GM23248 (cell line): ENCODE measurements at regions not wholly inside any gene's neighbourhood (a gene's known extent, or its start where the extent isn't known, plus 50 kb on each side); places are given as distances from the start of the nearest gene placed in this dataset.

ENCODE experiments used
- DNase-seq: peaks from one replicate; pipeline ENCODE4 v3.0.0-alpha.2; 2015
- H2AFZ ChIP-seq: fragments of 200-600 bp; sonication (generic); 2 replicates; pipeline ENCODE4 v1.6.1; 2016; ENCODE audit warnings: antibody characterized with exemption
- H3F3A ChIP-seq: fragments of 200-600 bp; sonication (generic); 2 replicates; pipeline ENCODE4 v1.6.1; 2016; ENCODE audit warnings: mild to moderate bottlenecking, antibody characterized with exemption, mixed run types; ENCODE audit not compliant: insufficient read depth
- H3K27ac ChIP-seq: fragments of 200-600 bp; sonication (generic); 2 replicates; pipeline ENCODE4 v1.5.1; 2016; ENCODE audit warnings: mild to moderate bottlenecking
- H3K27me3 ChIP-seq: fragments of 200-600 bp; sonication (generic); replicated peaks from 2 replicates; pipeline ENCODE4 v1.6.1; 2016; ENCODE audit warnings: mild to moderate bottlenecking; ENCODE audit not compliant: insufficient read depth
- H3K36me3 ChIP-seq: fragments of 200-600 bp; sonication (generic); 2 replicates; pipeline ENCODE4 v1.6.1; 2016; ENCODE audit warnings: low read depth, mild to moderate bottlenecking
- H3K4me1 ChIP-seq: fragments of 200-600 bp; sonication (generic); 2 replicates; pipeline ENCODE4 v1.6.1; 2016; ENCODE audit warnings: mild to moderate bottlenecking; ENCODE audit not compliant: insufficient read depth
- H3K4me2 ChIP-seq: fragments of 200-600 bp; sonication (generic); one replicate; pipeline ENCODE4 v1.6.1; 2016; ENCODE audit warnings: mild to moderate bottlenecking; ENCODE audit not compliant: unreplicated experiment
- H3K4me3 ChIP-seq: fragments of 200-600 bp; sonication (generic); 2 replicates; pipeline ENCODE4 v1.5.1; 2016; ENCODE audit warnings: mild to moderate bottlenecking
- H3K79me2 ChIP-seq: fragments of 200-600 bp; sonication (generic); 2 replicates; pipeline ENCODE4 v1.6.1; 2016; ENCODE audit warnings: mild to moderate bottlenecking; ENCODE audit not compliant: insufficient read depth
- H3K9ac ChIP-seq: fragments of 200-600 bp; sonication (generic); 2 replicates; pipeline ENCODE4 v1.6.1; 2016; ENCODE audit warnings: mild to moderate bottlenecking
- H3K9me2 ChIP-seq: fragments of 200-600 bp; sonication (generic); 2 replicates; pipeline ENCODE4 v1.6.1; 2016; ENCODE audit warnings: mixed run types, mild to moderate bottlenecking, moderate library complexity; ENCODE audit not compliant: insufficient read depth
- H3K9me3 ChIP-seq: fragments of 200-600 bp; sonication (generic); one replicate; pipeline ENCODE4 v1.6.1; 2017; ENCODE audit warnings: low read depth
- H4K20me1 ChIP-seq: fragments of 200-600 bp; sonication (generic); 2 replicates; pipeline ENCODE4 v1.6.0; 2016; ENCODE audit not compliant: insufficient read depth
- EZH2 ChIP-seq: fragments of 200-600 bp; sonication (generic); IDR thresholded peaks from 2 replicates; pipeline ENCODE4 v1.6.1; 2018; ENCODE audit warnings: antibody characterized with exemption, mild to moderate bottlenecking; ENCODE audit not compliant: insufficient read depth, poor library complexity, severe bottlenecking
- EZH2phosphoT487 ChIP-seq: fragments of 200-600 bp; sonication (generic); IDR thresholded peaks from 2 replicates; pipeline ENCODE4 v1.6.1; 2018; ENCODE audit warnings: antibody characterized with exemption, moderate library complexity, mild to moderate bottlenecking, low read depth; ENCODE audit not compliant: insufficient read depth
- WGBS, 2 experiments: methylation state at CpG; one replicate each; pipeline ENCODE4 v1.1.6; 2015 to 2017; ENCODE audit warnings: low lambda C conversion rate in 2 of 2, low coverage in 1 of 2; ENCODE audit errors: missing lambda C conversion rate in 2 of 2; 5-methylcytosine and 5-hydroxymethylcytosine counted together
- in situ Hi-C: fragments of 300-500 bp; cut with MboI; formaldehyde crosslinking; loops from 2 replicates; pipeline ENCODE4 v1.15.0; 2020

DNA sequence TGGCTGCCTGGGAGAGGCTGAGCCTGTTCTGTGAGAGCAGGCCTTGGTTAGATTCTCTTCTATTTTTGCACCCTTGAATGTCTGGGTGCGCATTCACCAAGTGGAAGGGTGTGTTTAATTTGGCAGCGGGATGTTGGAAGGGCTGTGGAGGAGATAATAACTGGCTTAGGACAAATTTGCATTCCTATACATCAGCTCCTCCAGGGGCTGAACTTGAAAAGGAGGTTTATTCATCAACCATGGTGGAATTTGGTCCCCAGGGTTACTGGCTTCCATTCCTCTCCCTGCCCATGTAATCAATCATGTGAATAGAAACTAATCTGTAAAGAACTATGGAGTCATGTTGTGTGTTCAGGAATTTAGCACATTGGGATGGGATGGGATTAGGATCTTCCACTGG lies 100.2 kb upstream of the FOXF1 start:
- Histone ChIP-seq H3K79me2 (no peaks in the 10 kb centered on the region), H3K4me3 (no peak overlapping the region), H3F3A (no peaks in the 10 kb centered on the region), H2AFZ (no peak overlapping the region), H3K9ac (no peak overlapping the region), H3K4me2 (no peak overlapping the region), H3K9me3 (no peaks in the 10 kb centered on the region), H3K4me1 (no peaks in the 10 kb centered on the region), H3K27ac (no peak overlapping the region), H4K20me1 (no peaks in the 10 kb centered on the region), H3K27me3 (peaks cover 22% of the 10 kb centered on the region), H3K9me2 (no peaks in the 10 kb centered on the region), H3K36me3 (no peaks in the 10 kb centered on the region)
- in situ Hi-C loops = no loop called here
- TF ChIP-seq EZH2 (no peak), EZH2phosphoT487 (no peak)
- no peak for DNase-seq
- 70 to 72% methylated on average over 2 of the region's 2 CpGs for WGBS, 2 experiments

DNA sequence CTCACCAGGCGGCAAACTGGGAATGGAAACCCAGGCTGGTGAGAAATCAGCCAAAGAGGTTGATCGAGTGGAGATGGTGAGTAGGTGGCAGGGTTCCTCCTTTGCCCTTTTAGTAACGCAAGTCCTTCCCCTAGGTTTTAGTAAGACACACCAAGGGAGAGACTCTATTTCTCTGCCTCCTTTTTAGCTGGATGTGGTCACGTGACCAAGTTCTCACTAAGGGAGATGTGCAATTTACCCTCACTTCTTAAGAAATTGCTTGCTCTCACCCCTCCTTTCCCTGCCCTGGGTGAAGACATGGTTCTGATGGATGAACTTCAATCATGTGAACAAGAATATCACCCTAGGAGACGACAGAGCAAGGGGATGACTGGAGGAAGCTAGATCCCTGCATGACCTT lies 99.8 kb upstream of the FOXF1 start:
- WGBS, 2 experiments = 60 to 68% methylated on average over 5 of the region's 5 CpGs
- H3K27ac ChIP-seq = no peak overlapping the region
- in situ Hi-C loops = no loop called here

DNA sequence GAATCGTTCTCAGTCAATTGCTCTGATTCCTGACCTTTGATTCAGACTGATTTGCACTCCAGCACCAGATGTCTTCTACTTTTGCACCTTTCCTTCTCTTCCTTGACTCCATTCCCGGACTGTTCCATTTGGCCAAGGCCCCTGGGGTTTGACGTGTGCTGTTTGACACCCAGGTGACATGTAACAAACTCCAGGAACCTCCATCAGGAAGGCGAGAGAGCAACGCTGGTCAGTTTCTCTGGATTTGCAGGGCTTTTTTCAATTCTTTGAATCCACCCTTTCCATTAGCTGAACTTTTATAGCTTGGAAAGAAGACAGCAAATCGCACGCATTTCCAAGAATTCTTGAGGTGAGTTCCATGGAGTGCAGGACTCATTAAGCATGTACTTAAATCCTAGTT lies 98.4 kb upstream of the FOXF1 start:
- TF ChIP-seq EZH2 (no peak), EZH2phosphoT487 (no peak)
- in situ Hi-C loops = no loop called here
- no peaks in the 10 kb centered on the region for H3F3A ChIP-seq
- H3K36me3 ChIP-seq = no peaks in the 10 kb centered on the region
- H3K4me3 ChIP-seq = no peak overlapping the region
- no peak overlapping the region for H3K9ac ChIP-seq
- H3K27me3 ChIP-seq = peaks cover 32% of the 10 kb centered on the region
- H3K4me2 ChIP-seq = no peak overlapping the region
- no peak overlapping the region for H2AFZ ChIP-seq
- no peaks in the 10 kb centered on the region for H3K4me1 ChIP-seq
- WGBS, 2 experiments = 37 to 41% methylated on average over 7 of the region's 7 CpGs
- no peaks in the 10 kb centered on the region for H4K20me1 ChIP-seq
- no peak for DNase-seq
- no peaks in the 10 kb centered on the region for H3K9me2 ChIP-seq
- H3K27ac ChIP-seq = no peak overlapping the region
- H3K9me3 ChIP-seq = no peaks in the 10 kb centered on the region
- H3K79me2 ChIP-seq = no peaks in the 10 kb centered on the region

More for the DNA sequence above, 99.8 kb upstream of the FOXF1 start:
- H3K27me3 ChIP-seq = peaks cover 26% of the 10 kb centered on the region
- no peak overlapping the region for H2AFZ ChIP-seq
- TF ChIP-seq EZH2phosphoT487 = no peak
- TF ChIP-seq EZH2 = no peak
- DNase-seq = no peak
- H3K4me3 ChIP-seq = no peak overlapping the region
- no peaks in the 10 kb centered on the region for H3K9me2 ChIP-seq
- H3K9ac ChIP-seq = no peak overlapping the region
- no peaks in the 10 kb centered on the region for H3K4me1 ChIP-seq
- no peaks in the 10 kb centered on the region for H3F3A ChIP-seq
- no peaks in the 10 kb centered on the region for H4K20me1 ChIP-seq
- no peaks in the 10 kb centered on the region for H3K9me3 ChIP-seq
- H3K36me3 ChIP-seq = no peaks in the 10 kb centered on the region
- no peaks in the 10 kb centered on the region for H3K79me2 ChIP-seq
- H3K4me2 ChIP-seq = no peak overlapping the region

DNA sequence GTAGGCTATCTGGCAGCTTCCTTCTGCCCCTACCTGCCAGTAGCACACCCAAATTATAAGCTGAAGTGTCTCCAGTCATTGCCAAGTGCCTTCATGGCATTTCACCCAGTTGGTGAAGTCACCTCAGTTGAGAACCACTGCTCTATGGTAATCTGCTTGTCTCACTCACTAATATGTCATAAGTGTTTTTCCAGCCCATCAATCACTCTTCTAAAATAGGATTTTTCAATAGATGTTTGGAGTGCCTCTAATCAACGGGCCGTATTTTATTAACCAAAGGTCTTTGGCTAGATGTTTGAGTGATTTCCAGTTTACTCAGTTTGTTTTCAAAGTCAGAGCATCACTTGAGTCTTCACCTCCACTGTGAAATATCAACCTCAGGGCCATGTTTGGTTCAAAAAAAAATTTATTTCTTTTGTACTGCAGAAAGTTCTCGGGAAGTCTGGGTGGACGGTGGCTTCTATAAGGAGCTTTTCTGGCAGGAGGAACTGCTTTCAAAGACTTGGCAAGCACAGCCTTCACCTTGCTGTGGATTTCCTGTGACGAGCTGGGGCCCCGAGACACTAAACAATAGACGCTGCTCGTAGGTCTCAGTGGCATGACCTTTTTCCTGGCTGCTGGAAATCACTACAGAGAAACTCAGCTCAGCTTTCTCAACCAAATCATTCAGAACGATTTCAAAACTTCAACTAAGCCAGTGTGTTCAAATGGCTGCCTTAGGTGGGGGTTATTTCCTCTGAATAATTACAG lies 95.2 kb upstream of the FOXF1 start:
- H3K4me3 ChIP-seq = no peak overlapping the region
- no peaks in the 10 kb centered on the region for H3K79me2 ChIP-seq
- in situ Hi-C loops = no loop called here
- 39 to 45% methylated on average over 9 of the region's 9 CpGs for WGBS, 2 experiments
- DNase-seq = no peak
- no peak overlapping the region for H3K4me2 ChIP-seq
- H3K9me2 ChIP-seq = no peaks in the 10 kb centered on the region
- H3K4me1 ChIP-seq = no peaks in the 10 kb centered on the region
- peaks cover 37% of the 10 kb centered on the region for H3K27me3 ChIP-seq
- no peaks in the 10 kb centered on the region for H3F3A ChIP-seq
- H3K9me3 ChIP-seq = no peaks in the 10 kb centered on the region
- no peaks in the 10 kb centered on the region for H4K20me1 ChIP-seq
- no peak overlapping the region for H3K9ac ChIP-seq
- H2AFZ ChIP-seq = no peak overlapping the region
- no peaks in the 10 kb centered on the region for H3K36me3 ChIP-seq
- TF ChIP-seq EZH2 (no peak), EZH2phosphoT487 (no peak)
- H3K27ac ChIP-seq = no peak overlapping the region

DNA sequence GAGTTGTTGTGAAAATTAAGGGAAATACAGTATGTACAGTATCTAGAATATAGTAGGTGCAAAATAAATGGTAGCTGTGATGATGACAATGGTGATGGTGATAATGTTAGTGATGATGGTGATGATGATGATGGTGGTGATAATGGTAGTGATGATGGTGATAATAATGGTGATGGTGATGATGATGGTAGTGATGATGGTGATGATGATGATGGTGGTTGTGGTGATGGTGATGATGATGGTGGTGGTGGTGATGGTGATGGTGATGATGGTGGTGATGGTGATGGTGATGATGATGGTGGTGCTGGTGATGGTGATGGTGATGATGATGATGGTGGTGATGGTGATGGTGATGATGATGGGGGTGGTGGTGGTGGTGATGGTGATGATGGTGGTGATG lies 91.3 kb upstream of the FOXF1 start:
- Histone ChIP-seq H3K27me3 (peaks cover 37% of the 10 kb centered on the region), H3K9me2 (no peaks in the 10 kb centered on the region), H3K27ac (no peak overlapping the region), H3K36me3 (no peaks in the 10 kb centered on the region), H3K4me3 (no peak overlapping the region), H3K9me3 (no peaks in the 10 kb centered on the region), H3F3A (no peaks in the 10 kb centered on the region), H2AFZ (no peak overlapping the region), H3K4me2 (no peak overlapping the region), H3K4me1 (no peaks in the 10 kb centered on the region), H4K20me1 (no peaks in the 10 kb centered on the region), H3K79me2 (no peaks in the 10 kb centered on the region), H3K9ac (no peak overlapping the region)
- TF ChIP-seq EZH2 (no peak), EZH2phosphoT487 (no peak)
- DNase-seq = no peak
- in situ Hi-C loops = no loop called here
